Fibroblast of skin of right quadriceps (primary cell): ENCODE measurements at regions not wholly inside any gene's neighbourhood (a gene's known extent, or its start where the extent isn't known, plus 50 kb on each side); places are given as distances from the start of the nearest gene placed in this dataset.
A peak's percentile ranks its signal among the peaks of the same experiment; 100 is the strongest.
"Not testable (repeated sequence)": the region's sequence is repeated elsewhere in the genome, so short reads cannot be mapped to it uniquely, and the experiment has no call there.

Source experiments
- DNase-seq: peaks from one replicate; pipeline ENCODE4 v3.0.0-alpha.2; 2013

GRCh38 chr1:222953585-222953984, 138.7 kb downstream of the DISP1 start:
- no peak for DNase-seq

- DNase-seq: no peak
Observed at GRCh38 chr1:222955964-222956363, 141.1 kb downstream of the DISP1 start.

GRCh38 chr1:222956601-222957000, 141.8 kb downstream of the DISP1 start:
- no peak for DNase-seq

GRCh38 chr1:222967466-222968240, 152.8 kb downstream of the DISP1 start:
- no peak for DNase-seq

GRCh38 chr1:222970040-222970439, 155.2 kb downstream of the DISP1 start:
- DNase-seq: no peak

GRCh38 chr1:222970711-222971110, 155.9 kb downstream of the DISP1 start:
- DNase-seq: no peak

GRCh38 chr1:222971146-222971545, 156.3 kb downstream of the DISP1 start:
- DNase-seq: no peak

- no peak for DNase-seq
Observed at GRCh38 chr1:222973561-222973960, 158.7 kb downstream of the DISP1 start.

- peak; percentile 92 for DNase-seq
Observed at GRCh38 chr1:222974496-222974895, 159.7 kb downstream of the DISP1 start.

GRCh38 chr1:222975472-222976122, 160.8 kb downstream of the DISP1 start:
- no peak for DNase-seq

- DNase-seq: peak; percentile 26
Observed at GRCh38 chr1:222976453-222976852, 161.6 kb downstream of the DISP1 start.

GRCh38 chr1:222977294-222977693, 162.5 kb downstream of the DISP1 start:
- DNase-seq: not testable (repeated sequence)

GRCh38 chr1:222979561-222979960, 163.5 kb downstream of the TLR5 start:
- DNase-seq: no peak

- no peak for DNase-seq
Observed at GRCh38 chr1:222987674-222988076, 155.4 kb downstream of the TLR5 start.

GRCh38 chr1:222989443-222989842, 153.6 kb downstream of the TLR5 start:
- DNase-seq: no peak

GRCh38 chr1:222991177-222991576, 151.9 kb downstream of the TLR5 start:
- no peak for DNase-seq

GRCh38 chr1:222991908-222992307, 151.1 kb downstream of the TLR5 start:
- DNase-seq: no peak

GRCh38 chr1:222994511-222995235, 148.4 kb downstream of the TLR5 start:
- DNase-seq: peak; percentile 84

- DNase-seq: no peak
Observed at GRCh38 chr1:222995236-222995580, 147.8 kb downstream of the TLR5 start.

- DNase-seq: no peak
Observed at GRCh38 chr1:222995620-222996309, 147.3 kb downstream of the TLR5 start.

- DNase-seq: no peak
Observed at GRCh38 chr1:222996310-222996975, 146.6 kb downstream of the TLR5 start.

GRCh38 chr1:223000632-223001031, 142.4 kb downstream of the TLR5 start:
- DNase-seq: no peak
